GM12878 (cell line): ENCODE measurements at regions not wholly inside any gene's neighbourhood (a gene's known extent, or its start where the extent isn't known, plus 50 kb on each side); places are given as distances from the start of the nearest gene placed in this dataset.

Experiments used
- ATAC-seq: fragments of 200-7000 bp; cut with Tn5 transposase; 3 replicates; pipeline ENCODE4 v1.9.1; 2020; ENCODE audit warnings: mild to moderate bottlenecking, moderate library complexity
- BruUV-seq: library from RNA; stranded (reverse); fragments of 400-500 nt; replicated peaks from 2 replicates; lab custom pipeline; 2021; lab: Mats Ljungman, UMichigan
- CTCF ChIA-PET: fragments of 300-600 bp; sonication (Branson Sonifier 250); formaldehyde crosslinking; extraction: SDS; loops from one replicate; lab custom pipeline; 2021; ENCODE audit warnings: inconsistent platforms; lab: Yijun Ruan, JAX
- POLR2A ChIA-PET: fragments of 350-600 bp; formaldehyde crosslinking; extraction: SDS; loops from one replicate; lab custom pipeline; 2021; ENCODE audit warnings: inconsistent platforms; lab: Charles Lee
- RAD21 ChIA-PET: fragments of 300-600 bp; sonication (Branson Sonifier 250); formaldehyde crosslinking; loops from one replicate; lab custom pipeline; 2023; ENCODE audit warnings: antibody characterized with exemption; ENCODE audit not compliant: unreplicated experiment; lab: Charles Lee
- SMC1A ChIA-PET: fragments of 300-600 bp; sonication (Branson Sonifier 250); formaldehyde crosslinking; loops from one replicate; lab custom pipeline; 2023; ENCODE audit not compliant: unreplicated experiment, uncharacterized antibody; lab: Charles Lee
- DNase-seq: peaks from one replicate; pipeline ENCODE4 v3.0.0-alpha.2; 2011; ENCODE audit warnings: low read depth, low spot score
- FAIRE-seq: peaks from 3 replicates; lab custom pipeline; 2011; peaks lifted over from hg19 to GRCh38; lab: Jason Lieb, UNC
- H2AFZ ChIP-seq: 2 replicates; pipeline ENCODE4 v1.6.0; 2011; ENCODE audit warnings: low read depth, low read length, control low read depth; ENCODE audit not compliant: control insufficient read depth
- H3K27ac ChIP-seq: 2 replicates; pipeline ENCODE4 v1.5.1; 2011; ENCODE audit warnings: control low read depth; ENCODE audit not compliant: control insufficient read depth, insufficient read depth
- H3K27me3 ChIP-seq, 2 experiments: replicated peaks in 1 of 2; 2 replicates each; pipeline versions ENCODE4 v1.6.0 to v1.6.1; 2011; ENCODE audit warnings: low read length in 1 of 2; ENCODE audit not compliant: control insufficient read depth in 2 of 2, insufficient read depth in 2 of 2
- H3K36me3 ChIP-seq, 2 experiments: 2 replicates each; pipeline ENCODE4 v1.5.1; 2011; ENCODE audit warnings: low read length in 1 of 2; ENCODE audit not compliant: control insufficient read depth in 2 of 2, insufficient read depth in 2 of 2
- H3K4me1 ChIP-seq: 2 replicates; pipeline ENCODE4 v1.6.1; 2011; ENCODE audit warnings: mild to moderate bottlenecking, low read length, moderate library complexity, mixed read lengths; ENCODE audit not compliant: control insufficient read depth, insufficient read depth
- H3K4me2 ChIP-seq: 2 replicates; pipeline ENCODE4 v1.6.0; 2011; ENCODE audit warnings: control low read depth; ENCODE audit not compliant: control insufficient read depth, insufficient read depth
- H3K4me3 ChIP-seq: fragments of 200-600 bp; sonication (generic); 2 replicates; pipeline ENCODE4 v1.5.1; 2016
- H3K79me2 ChIP-seq: 2 replicates; pipeline ENCODE4 v1.6.0; 2011; ENCODE audit warnings: low read length; ENCODE audit not compliant: control insufficient read depth, insufficient read depth
- H3K9ac ChIP-seq: 2 replicates; pipeline ENCODE4 v1.8.0; 2011; ENCODE audit warnings: low read length, control low read depth, mixed read lengths; ENCODE audit not compliant: control insufficient read depth, insufficient read depth
- H3K9me3 ChIP-seq: replicated peaks from 3 replicates; pipeline ENCODE4 v1.5.1; 2011; ENCODE audit warnings: mild to moderate bottlenecking, low read length; ENCODE audit not compliant: control insufficient read depth, insufficient read depth
- H4K20me1 ChIP-seq: 2 replicates; pipeline ENCODE4 v1.6.0; 2011; ENCODE audit not compliant: control insufficient read depth, insufficient read depth
- ATF2 ChIP-seq: IDR thresholded peaks from 2 replicates; pipeline ENCODE4 v1.6.1; 2012; ENCODE audit warnings: low read length, inconsistent platforms
- E4F1 ChIP-seq: fragments of 450-650 bp; IDR thresholded peaks from 2 replicates; pipeline ENCODE4 v1.6.1; 2018; ENCODE audit warnings: borderline replicate concordance, mild to moderate bottlenecking; ENCODE audit not compliant: partially characterized antibody
- KAT2A ChIP-seq: conservative IDR thresholded peaks from 2 replicates; pipeline ENCODE4 v1.6.1; 2011; ENCODE audit warnings: low read depth, low read length; ENCODE audit not compliant: control insufficient read depth
- PML ChIP-seq: IDR thresholded peaks from 2 replicates; pipeline ENCODE4 v1.6.1; 2012; ENCODE audit warnings: low read length, inconsistent platforms
- SMAD1 ChIP-seq: fragments of 450-650 bp; IDR thresholded peaks from 2 replicates; pipeline ENCODE4 v1.6.1; 2018; ENCODE audit warnings: mild to moderate bottlenecking, low read depth; ENCODE audit not compliant: partially characterized antibody
- SP1 ChIP-seq: IDR thresholded peaks from one replicate; pipeline ENCODE4 v1.6.1; 2011; ENCODE audit warnings: low read depth, low read length
- ZNF217 ChIP-seq: fragments of 450-650 bp; IDR thresholded peaks from 2 replicates; pipeline ENCODE4 v1.6.1; 2017; ENCODE audit warnings: antibody characterized with exemption, mild to moderate bottlenecking
- ZNF274 ChIP-seq: IDR thresholded peaks from one replicate; pipeline ENCODE4 v1.8.0; 2011; ENCODE audit not compliant: insufficient read length, insufficient read depth
- in situ Hi-C: fragments of 300-500 bp; cut with MboI; formaldehyde crosslinking; loops from 9 replicates; pipeline ENCODE4 v1.14.3; 2018; ENCODE audit warnings: mixed read lengths
- intact Hi-C: fragments of 100-400 bp; cut with micrococcal nuclease; formaldehyde crosslinking; loops from one replicate; pipeline ENCODE4 v1.14.2; 2022; ENCODE audit not compliant: unreplicated experiment

DNA sequence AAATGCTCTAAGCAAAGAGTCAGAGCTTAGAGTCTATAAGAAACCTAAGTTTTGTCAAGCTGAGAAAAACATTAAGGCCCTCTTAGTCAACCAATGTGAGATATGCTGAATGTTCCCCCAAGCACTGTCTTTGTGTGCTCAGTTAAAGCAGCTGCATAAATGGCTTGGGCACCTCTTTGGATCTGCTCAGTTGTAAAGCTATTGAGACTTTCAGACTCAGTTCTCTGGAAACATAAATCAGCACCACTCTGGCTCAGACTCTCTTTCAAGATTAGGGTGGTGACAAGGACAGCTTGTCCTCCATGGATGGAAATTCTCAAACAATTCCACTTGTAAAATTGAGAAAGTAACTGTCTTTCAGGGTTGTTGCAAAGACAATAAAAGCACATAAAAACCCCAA is 807.9 kb downstream of the PRELID2 start:
- Histone ChIP-seq H3K27ac (no peak overlapping the region), H2AFZ (no peak overlapping the region), H3K79me2 (no peaks in the 10 kb centered on the region), H3K27me3 (no peaks in the 10 kb centered on the region), H3K4me3 (no peak overlapping the region), H3K36me3 (no peaks in the 10 kb centered on the region), H3K9ac (no peak overlapping the region), H4K20me1 (no peaks in the 10 kb centered on the region), H3K4me1 (no peaks in the 10 kb centered on the region), H3K9me3 (no peaks in the 10 kb centered on the region), H3K4me2 (no peak overlapping the region)
- RAD21 ChIA-PET, result no interaction called here
- CTCF ChIA-PET, result no interaction called here
- TF ChIP-seq SMAD1, result no peak
- TF ChIP-seq ZNF217, result no peak
- no peak for TF ChIP-seq ATF2
- TF ChIP-seq E4F1, result no peak
- TF ChIP-seq PML, result no peak
- no peak for TF ChIP-seq ZNF274
- TF ChIP-seq SP1, result no peak
- no peak for TF ChIP-seq KAT2A
- intact Hi-C loops (no loop called here), in situ Hi-C loops (no loop called here)
- no peak for FAIRE-seq
- no peak for ATAC-seq
- POLR2A ChIA-PET, result no interaction called here
- no peak for DNase-seq
- SMC1A ChIA-PET, result no interaction called here
- no TSS peak for BruUV-seq
